HepG2 (cell line): ENCODE measurements at regions not wholly inside any gene's neighbourhood (a gene's known extent, or its start where the extent isn't known, plus 50 kb on each side); places are given as distances from the start of the nearest gene placed in this dataset.

Source experiments
- ATAC-seq: fragments of 200-7000 bp; cut with Tn5 transposase; 3 replicates; pipeline ENCODE4 v1.9.1; 2020; ENCODE audit warnings: mild to moderate bottlenecking, moderate library complexity
- BruUV-seq: library from RNA; stranded (reverse); fragments of 400-500 nt; replicated peaks from 2 replicates; lab custom pipeline; 2021; lab: Mats Ljungman, UMichigan
- CTCF ChIA-PET: fragments of 300-600 bp; formaldehyde crosslinking; extraction: SDS; loops from one replicate; lab custom pipeline; 2021; ENCODE audit warnings: low total read pairs, inconsistent platforms, low intra/inter-chr PET ratio; lab: Yijun Ruan, JAX
- POLR2A ChIA-PET: fragments of 350-600 bp; sonication (Branson Sonifier 250); formaldehyde crosslinking; loops from one replicate; lab custom pipeline; 2020; ENCODE audit warnings: antibody characterized with exemption, inconsistent platforms; lab: Yijun Ruan, JAX
- DNase-seq: peaks from one replicate; pipeline ENCODE4 v3.0.0-alpha.2; 2015; ENCODE audit warnings: low spot score
- FAIRE-seq: peaks from 3 replicates; lab custom pipeline; 2011; peaks lifted over from hg19 to GRCh38; lab: Jason Lieb, UNC
- H2AFZ ChIP-seq: one replicate; pipeline ENCODE4 v1.6.1; 2011; ENCODE audit warnings: low read length, inconsistent platforms
- H3K27ac ChIP-seq: fragments of 300-600 bp; 3 replicates; pipeline ENCODE4 v1.8.0; 2011; ENCODE audit warnings: mixed run types, mild to moderate bottlenecking, mixed read lengths, low read length, inconsistent platforms; ENCODE audit not compliant: insufficient read depth; ENCODE audit errors: extremely low read length
- H3K27me3 ChIP-seq, 2 experiments: fragments of 200-600 bp in 1 of 2; 2 replicates in 1 of 2; 3 replicates in 1 of 2; pipeline versions ENCODE4 v1.6.0 to v1.8.0; 2011; ENCODE audit warnings: low read length in 2 of 2, mild to moderate bottlenecking in 2 of 2, moderate library complexity in 2 of 2, inconsistent platforms in 1 of 2; ENCODE audit not compliant: insufficient read depth in 2 of 2, control insufficient read depth in 1 of 2
- H3K36me3 ChIP-seq, 2 experiments: fragments of 200-600 bp in 1 of 2; replicated peaks in 1 of 2; 2 replicates in 1 of 2; 3 replicates in 1 of 2; pipeline versions ENCODE4 v1.5.1 to v1.8.0; 2011; ENCODE audit warnings: low read length in 2 of 2, inconsistent platforms in 1 of 2; ENCODE audit not compliant: insufficient read depth in 2 of 2, control insufficient read depth in 1 of 2
- H3K4me1 ChIP-seq: 2 replicates; pipeline ENCODE4 v1.5.1; 2012; ENCODE audit warnings: low read length, inconsistent platforms; ENCODE audit not compliant: insufficient read depth
- H3K4me2 ChIP-seq: 2 replicates; pipeline ENCODE4 v1.6.0; 2011; ENCODE audit warnings: low read depth, low read length, inconsistent platforms
- H3K4me3 ChIP-seq, 3 experiments: fragments of 200-600 bp in 1 of 3; sonication (generic), shearing (Covaris generic) in 1 of 3; replicated peaks in 1 of 3; 2 replicates each; pipeline ENCODE4 v1.5.1; 2011 to 2016; ENCODE audit warnings: low read length in 3 of 3, inconsistent platforms in 2 of 3, low read depth in 2 of 3, mild to moderate bottlenecking in 2 of 3, control low read depth in 1 of 3, mixed read lengths in 1 of 3; ENCODE audit not compliant: insufficient read depth in 1 of 3
- H3K79me2 ChIP-seq: one replicate; pipeline ENCODE4 v1.6.1; 2011; ENCODE audit warnings: low read length, inconsistent platforms; ENCODE audit not compliant: insufficient read depth
- H3K9ac ChIP-seq: 2 replicates; pipeline ENCODE4 v1.6.0; 2011; ENCODE audit warnings: mild to moderate bottlenecking, low read depth, low read length, inconsistent platforms; ENCODE audit not compliant: insufficient read depth
- H3K9me3 ChIP-seq: 2 replicates; pipeline ENCODE4 v1.5.1; 2012; ENCODE audit warnings: mild to moderate bottlenecking, low read length
- H4K20me1 ChIP-seq: 2 replicates; pipeline ENCODE4 v1.6.0; 2011; ENCODE audit warnings: inconsistent platforms, mild to moderate bottlenecking, low read length, moderate library complexity; ENCODE audit not compliant: insufficient read depth
- KLF9 ChIP-seq: IDR thresholded peaks from 2 replicates; pipeline ENCODE4 v1.6.1; 2016; ENCODE audit warnings: low read depth
- PCBP1 ChIP-seq: fragments of 200-400 bp; formaldehyde crosslinking; IDR thresholded peaks from 2 replicates; pipeline ENCODE4 v1.6.1; 2017; ENCODE audit warnings: mild to moderate bottlenecking, low read depth, low read length, borderline replicate concordance
- ZNF205 ChIP-seq: IDR thresholded peaks from 2 replicates; pipeline ENCODE4 v1.6.1; 2018; ENCODE audit warnings: missing biosample characterization, missing genetic modification reagents
- ZNF251 ChIP-seq: sonication (generic); formaldehyde crosslinking; IDR thresholded peaks from 2 replicates; pipeline ENCODE4 v1.9.0; 2021; ENCODE audit warnings: mild to moderate bottlenecking, missing genetic modification reagents
- ZNF777 ChIP-seq: sonication (generic); formaldehyde crosslinking; IDR thresholded peaks from 2 replicates; pipeline ENCODE4 v1.4.0; 2020; ENCODE audit warnings: missing genetic modification reagents
- WGBS: methylation state at CpG from one replicate; pipeline ENCODE4 v1.1.6; 2017; ENCODE audit warnings: low lambda C conversion rate; 5-methylcytosine and 5-hydroxymethylcytosine counted together
- in situ Hi-C: cut with HindIII; loops from 2 replicates; pipeline ENCODE4 v1.10.0; 2017; ENCODE audit warnings: low pct_unique_long_range_greater_than_20kb; ENCODE audit not compliant: extremely low pct_ligation_motif_present
- intact Hi-C: fragments of 100-400 bp; cut with micrococcal nuclease; formaldehyde crosslinking; loops from one replicate; pipeline ENCODE4 v1.10.0; 2022; ENCODE audit not compliant: unreplicated experiment

GRCh38 chr3:59167756-59168155, 117.9 kb upstream of the CFAP20DC start:
- Histone ChIP-seq H3K27ac (no peak overlapping the region), H3K4me2 (no peak overlapping the region), H3K4me3 (no peak overlapping the region), H3K27me3 (no peaks in the 10 kb centered on the region), H4K20me1 (no peaks in the 10 kb centered on the region), H3K9ac (no peak overlapping the region), H2AFZ (no peak overlapping the region), H3K9me3 (no peaks in the 10 kb centered on the region), H3K36me3 (no peaks in the 10 kb centered on the region), H3K79me2 (no peaks in the 10 kb centered on the region), H3K4me1 (no peaks in the 10 kb centered on the region)
- in situ Hi-C loops = no loop called here
- no TSS peak for BruUV-seq
- ChIA-PET POLR2A (no interaction called here), CTCF (no interaction called here)
- DNase-seq (no peak), FAIRE-seq (no peak), ATAC-seq (no peak)
- TF ChIP-seq ZNF251 (no peak), KLF9 (CRISPR knock-in tag) (no peak), ZNF205 (CRISPR knock-in tag) (no peak)
- intact Hi-C loops = no loop called here
- 0% methylated on average over 1 of the region's 1 CpG for WGBS

GRCh38 chr3:59163953-59164352, 114.1 kb upstream of the CFAP20DC start:
- H3K9ac ChIP-seq = no peak overlapping the region
- DNase-seq = no peak
- in situ Hi-C loops (no loop called here), intact Hi-C loops (no loop called here)
- H3K4me3 ChIP-seq = no peak overlapping the region
- no peaks in the 10 kb centered on the region for H3K4me1 ChIP-seq
- H3K27ac ChIP-seq = no peak overlapping the region
- no peak for FAIRE-seq
- CTCF ChIA-PET = no interaction called here
- no peaks in the 10 kb centered on the region for H3K27me3 ChIP-seq
- no peaks in the 10 kb centered on the region for H4K20me1 ChIP-seq
- no peak overlapping the region for H3K4me2 ChIP-seq
- no peak for ATAC-seq
- TF ChIP-seq ZNF777 (CRISPR knock-in tag) (no peak), PCBP1 (no peak)
- 15% methylated on average over 2 of the region's 2 CpGs for WGBS
- H3K9me3 ChIP-seq = no peaks in the 10 kb centered on the region
- POLR2A ChIA-PET = no interaction called here
- no peaks in the 10 kb centered on the region for H3K79me2 ChIP-seq
- no peak overlapping the region for H2AFZ ChIP-seq
- no TSS peak for BruUV-seq
- H3K36me3 ChIP-seq = no peaks in the 10 kb centered on the region
